GM12891 (cell line): ENCODE measurements at regions not wholly inside any gene's neighbourhood (a gene's known extent, or its start where the extent isn't known, plus 50 kb on each side); places are given as distances from the start of the nearest gene placed in this dataset.

Source experiments
- PAX5 ChIP-seq: IDR thresholded peaks from 2 replicates; pipeline ENCODE4 v1.6.1; 2011; ENCODE audit warnings: low read length, moderate library complexity, mild to moderate bottlenecking; ENCODE audit not compliant: insufficient read depth, severe bottlenecking
- POLR2A ChIP-seq: IDR thresholded peaks from 2 replicates; pipeline ENCODE4 v1.6.1; 2011; ENCODE audit warnings: low read depth, low read length, control low read depth
- POLR2AphosphoS5 ChIP-seq: IDR thresholded peaks from 2 replicates; pipeline ENCODE4 v1.6.1; 2011; ENCODE audit warnings: low read depth, low read length, control low read depth
- TAF1 ChIP-seq: IDR thresholded peaks from 2 replicates; pipeline ENCODE4 v1.6.1; 2011; ENCODE audit warnings: low read depth, low read length, control low read depth

GRCh38 chr11:25449091-25449490 is 882.8 kb upstream of the ANO3 start:
- TF ChIP-seq POLR2A (no peak), TAF1 (no peak), POLR2AphosphoS5 (no peak), PAX5 (no peak)
